ENCODE measurements at regions not wholly inside any gene's neighbourhood (a gene's known extent, or its start where the extent isn't known, plus 50 kb on each side); places are given as distances from the start of the nearest gene placed in this dataset.
"Not testable (repeated sequence)": the region's sequence is repeated elsewhere in the genome, so short reads cannot be mapped to it uniquely, and the experiment has no call there.

GRCh38 chr1:163633366-163633765 is 311.6 kb downstream of the NUF2 start:
- Mint-ChIP-seq H3K4me1 (ENCODE audit: low read depth, unreplicated experiment) (no peaks in the 10 kb centered on the region), H3K4me3 (ENCODE audit: unreplicated experiment) (no peak overlapping the region), H3K9me3 (ENCODE audit: unreplicated experiment) (peaks cover 26% of the 10 kb centered on the region), H3K27me3 (ENCODE audit: insufficient read depth, unreplicated experiment) (peaks cover 3% of the 10 kb centered on the region), H3K36me3 (ENCODE audit: insufficient read depth, unreplicated experiment) (peaks cover 4% of the 10 kb centered on the region), H3K27ac (ENCODE audit: unreplicated experiment) (no peak overlapping the region)
- intact Hi-C loops (cut with micrococcal nuclease; ENCODE audit: unreplicated experiment): no loop called here
- Histone ChIP-seq H3K4me1 (no peaks in the 10 kb centered on the region), H3K27me3 (replicated peaks; ENCODE audit: control insufficient read depth, insufficient read depth, low read length) (no peaks in the 10 kb centered on the region), H3K9me3 (peaks cover 12% of the 10 kb centered on the region), H3K4me3 (ENCODE audit: low read depth, low read length) (no peak overlapping the region), H3K36me3 (ENCODE audit: control insufficient read depth, insufficient read depth, low read length) (no peaks in the 10 kb centered on the region)
- no peak for DNase-seq
- CTCF ChIA-PET: no interaction called here
- TF ChIP-seq CTCF (IDR thresholded peaks at IDR 0.05; ENCODE audit: insufficient read depth in 1 of 2, low read depth in 1 of 2, low read length in 1 of 2, severe bottlenecking in 1 of 2, unreplicated experiment in 1 of 2): no peak
- BruUV-seq (replicated peaks): no TSS peak
- POLR2A ChIA-PET: no interaction called here

GRCh38 chr1:163645676-163646075 is 323.9 kb downstream of the NUF2 start:
- intact Hi-C loops (cut with micrococcal nuclease; ENCODE audit: unreplicated experiment); H3K36me3 Mint-ChIP-seq (ENCODE audit: insufficient read depth, unreplicated experiment); H3K27me3 ChIP-seq (replicated peaks; ENCODE audit: control insufficient read depth, insufficient read depth, low read length); H3K27me3 Mint-ChIP-seq (ENCODE audit: insufficient read depth, unreplicated experiment); H3K4me1 Mint-ChIP-seq (ENCODE audit: low read depth, unreplicated experiment); H3K9me3 Mint-ChIP-seq (ENCODE audit: unreplicated experiment); POLR2A ChIA-PET; H3K9me3 ChIP-seq; H3K36me3 ChIP-seq (ENCODE audit: control insufficient read depth, insufficient read depth, low read length); H3K4me1 ChIP-seq: not testable (repeated sequence)
- Mint-ChIP-seq H3K4me3 (ENCODE audit: unreplicated experiment) (peak overlapping the region; percentile 69), H3K27ac (ENCODE audit: unreplicated experiment) (peak overlapping the region; percentile 71)
- peak overlapping the region; percentile 12 for H3K4me3 ChIP-seq (ENCODE audit: low read depth, low read length)
- TSS peak; percentile 61 for BruUV-seq (replicated peaks)
- CTCF ChIA-PET: interaction anchor here (0.9 kb wide), 1 partner anchor 85 kb away, joined by 3 read pairs; no protein-coding TSS in a partner anchor
- peak; percentile 38 to 54 for DNase-seq

- intact Hi-C loops (cut with micrococcal nuclease; ENCODE audit: unreplicated experiment): no loop called here
- BruUV-seq (replicated peaks): no TSS peak
- POLR2A ChIA-PET: no interaction called here
- Histone ChIP-seq H3K9me3 (no peaks in the 10 kb centered on the region), H3K36me3 (ENCODE audit: control insufficient read depth, insufficient read depth, low read length) (no peaks in the 10 kb centered on the region), H3K4me1 (no peaks in the 10 kb centered on the region), H3K27me3 (replicated peaks; ENCODE audit: control insufficient read depth, insufficient read depth, low read length) (no peaks in the 10 kb centered on the region; the same call in 1 of the 2 replicates), H3K4me3 (ENCODE audit: low read depth, low read length) (no peak overlapping the region)
- Mint-ChIP-seq H3K27ac (ENCODE audit: unreplicated experiment) (no peak overlapping the region), H3K27me3 (ENCODE audit: insufficient read depth, unreplicated experiment) (no peaks in the 10 kb centered on the region), H3K9me3 (ENCODE audit: unreplicated experiment) (no peaks in the 10 kb centered on the region), H3K4me3 (ENCODE audit: unreplicated experiment) (no peak overlapping the region), H3K36me3 (ENCODE audit: insufficient read depth, unreplicated experiment) (no peaks in the 10 kb centered on the region), H3K4me1 (ENCODE audit: low read depth, unreplicated experiment) (no peaks in the 10 kb centered on the region)
- CTCF ChIA-PET: no interaction called here
- DNase-seq: no peak
- no peak for TF ChIP-seq CTCF (IDR thresholded peaks at IDR 0.05; ENCODE audit: insufficient read depth in 1 of 2, low read depth in 1 of 2, low read length in 1 of 2, severe bottlenecking in 1 of 2, unreplicated experiment in 1 of 2)
Observed at GRCh38 chr1:163650624-163651023, 328.9 kb downstream of the NUF2 start.

- Histone ChIP-seq H3K27me3 (replicated peaks; ENCODE audit: control insufficient read depth, insufficient read depth, low read length) (no peaks in the 10 kb centered on the region; the same call in 1 of the 2 replicates), H3K4me3 (ENCODE audit: low read depth, low read length) (no peak overlapping the region), H3K36me3 (ENCODE audit: control insufficient read depth, insufficient read depth, low read length) (no peaks in the 10 kb centered on the region), H3K4me1 (no peaks in the 10 kb centered on the region), H3K9me3 (no peaks in the 10 kb centered on the region)
- no peak for TF ChIP-seq CTCF (IDR thresholded peaks at IDR 0.05; ENCODE audit: insufficient read depth in 1 of 2, low read depth in 1 of 2, low read length in 1 of 2, severe bottlenecking in 1 of 2, unreplicated experiment in 1 of 2)
- ChIA-PET POLR2A (no interaction called here), CTCF (no interaction called here)
- intact Hi-C loops (cut with micrococcal nuclease; ENCODE audit: unreplicated experiment): no loop called here
- Mint-ChIP-seq H3K27ac (ENCODE audit: unreplicated experiment) (no peak overlapping the region), H3K9me3 (ENCODE audit: unreplicated experiment) (no peaks in the 10 kb centered on the region), H3K27me3 (ENCODE audit: insufficient read depth, unreplicated experiment) (no peaks in the 10 kb centered on the region), H3K36me3 (ENCODE audit: insufficient read depth, unreplicated experiment) (no peaks in the 10 kb centered on the region), H3K4me1 (ENCODE audit: low read depth, unreplicated experiment) (no peaks in the 10 kb centered on the region), H3K4me3 (ENCODE audit: unreplicated experiment) (no peak overlapping the region)
- no TSS peak for BruUV-seq (replicated peaks)
- DNase-seq: no peak
Observed at GRCh38 chr1:163652441-163652840, 330.7 kb downstream of the NUF2 start.
